ENCODE measurements at regions not wholly inside any gene's neighbourhood (a gene's known extent, or its start where the extent isn't known, plus 50 kb on each side); places are given as distances from the start of the nearest gene placed in this dataset.

DNA sequence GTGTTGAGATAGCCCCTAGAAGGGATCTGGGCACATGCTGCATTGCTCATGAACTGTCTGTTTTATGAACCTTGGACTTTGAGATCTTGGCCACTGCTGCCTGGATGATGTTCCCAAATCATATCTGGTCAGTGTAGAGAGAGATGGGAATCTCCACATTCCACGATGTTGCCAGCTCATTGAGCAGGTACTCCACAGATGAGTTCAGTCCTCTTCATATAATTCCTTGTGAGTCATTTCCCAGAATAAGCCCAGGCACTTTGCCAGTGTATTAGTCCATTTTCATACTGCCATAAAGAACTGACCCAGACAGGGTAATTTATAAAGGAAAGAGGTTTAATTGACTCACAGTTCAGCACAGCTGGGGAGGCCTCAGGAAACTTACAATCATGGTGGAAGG, 254.0 kb upstream of the RUNX1 start:
- Histone ChIP-seq H2AK5ac (ENCODE audit: insufficient read length, low read length) (no peak overlapping the region), H3K23me2 (ENCODE audit: insufficient read length, low read depth, low read length, poor library complexity, severe bottlenecking) (no peaks in the 10 kb centered on the region), H3K9me3 (ENCODE audit: control insufficient read depth, low read depth, low read length) (no peaks in the 10 kb centered on the region), H2AFZ (ENCODE audit: low read length) (no peak overlapping the region), H3K27me3 (ENCODE audit: insufficient read depth, low read length) (no peaks in the 10 kb centered on the region; the same call in 1 of the 2 replicates), H3K18ac (ENCODE audit: insufficient read length, low read depth, low read length) (no peak overlapping the region), H3K23ac (ENCODE audit: insufficient read length, low read depth, low read length) (no peak overlapping the region), H3K14ac (ENCODE audit: insufficient read depth, low read length) (no peak overlapping the region), H2BK5ac (ENCODE audit: insufficient read length, low read length) (no peak overlapping the region), H3K4ac (ENCODE audit: low read depth, low read length) (no peak overlapping the region), H3K4me2 (ENCODE audit: insufficient read depth, insufficient read length, low read length) (no peak overlapping the region), H2BK12ac (ENCODE audit: insufficient read length, low read depth, low read length) (no peak overlapping the region), H4K5ac (ENCODE audit: insufficient read length, low read depth, low read length) (no peak overlapping the region), H4K8ac (replicated peaks; ENCODE audit: insufficient read length, low read depth, low read length) (no peak overlapping the region), H3K79me1 (ENCODE audit: insufficient read depth, low read depth, low read length, poor library complexity, severe bottlenecking) (no peaks in the 10 kb centered on the region), H4K91ac (ENCODE audit: insufficient read length, low read depth, low read length) (no peak overlapping the region), H4K20me1 (ENCODE audit: control insufficient read depth, insufficient read depth, insufficient read length) (no peaks in the 10 kb centered on the region), H3K4me1 (ENCODE audit: insufficient read depth, low read length) (no peaks in the 10 kb centered on the region), H2BK20ac (ENCODE audit: low read depth, low read length, poor library complexity, severe bottlenecking) (no peak overlapping the region), H2BK15ac (ENCODE audit: low read depth, low read length) (no peak overlapping the region), H3K9ac (ENCODE audit: extremely low read depth, insufficient read length, low read length) (no peak overlapping the region), H3T11ph (ENCODE audit: low read length) (no peak overlapping the region), H2BK120ac (ENCODE audit: low read depth, low read length, poor library complexity, severe bottlenecking) (no peak overlapping the region), H3K56ac (ENCODE audit: insufficient read length, low read depth, low read length) (no peak overlapping the region), H3K27ac (ENCODE audit: insufficient read length, low read depth, low read length) (no peak overlapping the region), H3K79me2 (ENCODE audit: insufficient read depth, low read length) (no peaks in the 10 kb centered on the region; the same call in 1 of the 2 replicates)
- no peak for DNase-seq
- no CpG with 5 or more reads among the region's 1 CpG for WGBS (ENCODE audit: extremely low coverage, insufficient read length, low lambda C conversion rate)
- Mint-ChIP-seq H3K9me3 (peaks cover under 1 to 2% of the 10 kb centered on the region in 2 experiments; a peak in 2 of 5 replicates), H3K36me3 (ENCODE audit: insufficient read depth in 1 of 3, low read depth in 3 of 3) (peaks cover 0 to 2% (median 0%) of the 10 kb centered on the region in 3 experiments; a peak in 3 of 7 replicates), H3K27ac (no peak overlapping the region), H3K4me1 (no peaks in the 10 kb centered on the region), H3K4me3 (no peak overlapping the region), H3K27me3 (ENCODE audit: low read depth) (no peaks in the 10 kb centered on the region)
- TF ChIP-seq, protein P1, sequence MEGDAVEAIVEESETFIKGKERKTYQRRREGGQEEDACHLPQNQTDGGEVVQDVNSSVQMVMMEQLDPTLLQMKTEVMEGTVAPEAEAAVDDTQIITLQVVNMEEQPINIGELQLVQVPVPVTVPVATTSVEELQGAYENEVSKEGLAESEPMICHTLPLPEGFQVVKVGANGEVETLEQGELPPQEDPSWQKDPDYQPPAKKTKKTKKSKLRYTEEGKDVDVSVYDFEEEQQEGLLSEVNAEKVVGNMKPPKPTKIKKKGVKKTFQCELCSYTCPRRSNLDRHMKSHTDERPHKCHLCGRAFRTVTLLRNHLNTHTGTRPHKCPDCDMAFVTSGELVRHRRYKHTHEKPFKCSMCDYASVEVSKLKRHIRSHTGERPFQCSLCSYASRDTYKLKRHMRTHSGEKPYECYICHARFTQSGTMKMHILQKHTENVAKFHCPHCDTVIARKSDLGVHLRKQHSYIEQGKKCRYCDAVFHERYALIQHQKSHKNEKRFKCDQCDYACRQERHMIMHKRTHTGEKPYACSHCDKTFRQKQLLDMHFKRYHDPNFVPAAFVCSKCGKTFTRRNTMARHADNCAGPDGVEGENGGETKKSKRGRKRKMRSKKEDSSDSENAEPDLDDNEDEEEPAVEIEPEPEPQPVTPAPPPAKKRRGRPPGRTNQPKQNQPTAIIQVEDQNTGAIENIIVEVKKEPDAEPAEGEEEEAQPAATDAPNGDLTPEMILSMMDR (conservative IDR thresholded peaks at IDR 0.05), result no peak

All from H9 (cell line).